SK-N-SH (cell line): ENCODE measurements at regions not wholly inside any gene's neighbourhood (a gene's known extent, or its start where the extent isn't known, plus 50 kb on each side); places are given as distances from the start of the nearest gene placed in this dataset.

Experiments used
- CTCF ChIP-seq: fragments of 200-600 bp; sonication (generic); IDR thresholded peaks from 2 replicates; pipeline ENCODE4 v1.6.1; 2017; ENCODE audit warnings: antibody characterized with exemption, mild to moderate bottlenecking, moderate library complexity
- EP300 ChIP-seq, 2 experiments: IDR thresholded peaks; 2 replicates each; pipeline versions ENCODE4 v1.4.0 to v1.6.1; 2012; ENCODE audit warnings: borderline replicate concordance in 1 of 2, low read depth in 1 of 2, low read length in 1 of 2
- FOSL2 ChIP-seq: IDR thresholded peaks from 2 replicates; pipeline ENCODE4 v1.4.0; 2012; ENCODE audit warnings: low read depth, mild to moderate bottlenecking, moderate library complexity, borderline replicate concordance
- FOXJ3 ChIP-seq: sonication (generic); formaldehyde crosslinking; IDR thresholded peaks from 2 replicates; pipeline ENCODE4 v1.5.1; 2020; ENCODE audit warnings: mild to moderate bottlenecking, missing genetic modification reagents
- MAX ChIP-seq: IDR thresholded peaks from 2 replicates; pipeline ENCODE4 v1.4.0; 2012; ENCODE audit warnings: low read depth
- MEF2A ChIP-seq: IDR thresholded peaks from 2 replicates; pipeline ENCODE4 v1.4.0; 2012; ENCODE audit warnings: low read depth, borderline replicate concordance
- POLR2AphosphoS5 ChIP-seq: IDR thresholded peaks from 2 replicates; pipeline ENCODE4 v1.6.1; 2012; ENCODE audit warnings: low read depth, low read length
- RFX5 ChIP-seq: IDR thresholded peaks from 2 replicates; pipeline ENCODE4 v1.6.1; 2012; ENCODE audit warnings: mild to moderate bottlenecking, improper control_type of control experiment, low read length
- RXRA ChIP-seq: IDR thresholded peaks from 2 replicates; pipeline ENCODE4 v1.4.0; 2012; ENCODE audit warnings: low read depth, mild to moderate bottlenecking, borderline replicate concordance
- SMC3 ChIP-seq: IDR thresholded peaks from 2 replicates; pipeline ENCODE4 v1.6.1; 2012; ENCODE audit warnings: low read depth, low read length, improper control_type of control experiment
- TAF1 ChIP-seq: IDR thresholded peaks from 2 replicates; pipeline ENCODE4 v1.6.1; 2012; ENCODE audit warnings: low read depth, mild to moderate bottlenecking, low read length, moderate library complexity, borderline replicate concordance
- YY1 ChIP-seq: IDR thresholded peaks from 2 replicates; pipeline ENCODE4 v1.4.0; 2012; ENCODE audit warnings: low read depth, mild to moderate bottlenecking

DNA sequence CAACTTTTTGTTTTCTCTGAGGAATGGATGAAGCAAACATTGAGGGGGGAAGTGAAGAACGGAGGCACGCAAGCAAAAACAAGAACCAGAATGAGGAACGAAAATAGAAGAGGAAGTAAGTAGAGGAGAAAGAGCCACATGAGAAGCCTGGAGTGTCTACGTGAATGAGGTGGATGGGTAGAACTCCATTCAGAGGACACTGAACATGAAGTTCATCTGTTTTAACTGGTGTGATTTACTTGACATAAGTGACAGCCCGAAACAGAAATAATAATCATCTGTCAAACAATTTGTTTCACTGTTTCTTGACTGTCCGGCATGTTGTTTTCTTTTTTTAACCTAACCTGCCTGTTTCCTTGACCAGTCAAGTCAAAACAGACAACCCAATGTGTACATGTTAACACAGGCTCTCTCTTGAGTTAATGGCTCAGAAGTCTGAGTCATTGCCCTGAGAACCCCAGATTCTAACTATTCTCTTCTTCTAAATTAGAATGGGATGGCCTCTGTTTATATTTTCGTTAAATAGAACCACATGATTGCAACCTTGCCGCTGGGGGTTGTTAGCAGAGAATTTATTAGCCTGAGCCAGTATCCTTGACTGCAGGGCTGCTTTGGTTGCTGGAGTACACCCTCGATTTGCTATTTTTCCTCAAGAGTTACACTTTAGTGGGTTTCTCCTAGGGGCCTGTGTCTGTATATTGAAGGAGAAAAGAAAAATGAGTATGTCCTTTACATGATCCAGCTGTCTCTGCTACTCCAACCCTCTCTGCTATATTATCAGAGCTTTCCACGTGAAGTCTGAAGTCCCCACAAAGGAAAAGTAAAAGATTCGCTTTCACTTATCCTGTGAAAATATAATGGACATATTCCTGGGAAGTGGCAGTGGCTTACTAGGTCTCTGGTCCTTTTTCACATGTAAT lies 151.7 kb downstream of the ZC3H11B start:
- no peak for TF ChIP-seq TAF1
- TF ChIP-seq SMC3: no peak
- TF ChIP-seq MEF2A: no peak
- TF ChIP-seq FOXJ3: no peak
- TF ChIP-seq RFX5: no peak
- no peak for TF ChIP-seq YY1
- no peak for TF ChIP-seq FOSL2
- TF ChIP-seq POLR2AphosphoS5: no peak
- no peak for TF ChIP-seq MAX
- no peak for TF ChIP-seq RXRA
- TF ChIP-seq CTCF: no peak
- TF ChIP-seq EP300 (IDR thresholded peaks at IDR 0.05; ENCODE audit: borderline replicate concordance in 1 of 2, low read depth in 1 of 2, low read length in 1 of 2): no peak
